ENCODE measurements at regions not wholly inside any gene's neighbourhood (a gene's known extent, or its start where the extent isn't known, plus 50 kb on each side); places are given as distances from the start of the nearest gene placed in this dataset.
A peak's percentile ranks its signal among the peaks of the same experiment; 100 is the strongest.

- no peak overlapping the region for H3K4me3 ChIP-seq (ENCODE audit: low read depth, low read length)
- no peak for DNase-seq (ENCODE audit: low read depth)
- TF ChIP-seq, protein P1, sequence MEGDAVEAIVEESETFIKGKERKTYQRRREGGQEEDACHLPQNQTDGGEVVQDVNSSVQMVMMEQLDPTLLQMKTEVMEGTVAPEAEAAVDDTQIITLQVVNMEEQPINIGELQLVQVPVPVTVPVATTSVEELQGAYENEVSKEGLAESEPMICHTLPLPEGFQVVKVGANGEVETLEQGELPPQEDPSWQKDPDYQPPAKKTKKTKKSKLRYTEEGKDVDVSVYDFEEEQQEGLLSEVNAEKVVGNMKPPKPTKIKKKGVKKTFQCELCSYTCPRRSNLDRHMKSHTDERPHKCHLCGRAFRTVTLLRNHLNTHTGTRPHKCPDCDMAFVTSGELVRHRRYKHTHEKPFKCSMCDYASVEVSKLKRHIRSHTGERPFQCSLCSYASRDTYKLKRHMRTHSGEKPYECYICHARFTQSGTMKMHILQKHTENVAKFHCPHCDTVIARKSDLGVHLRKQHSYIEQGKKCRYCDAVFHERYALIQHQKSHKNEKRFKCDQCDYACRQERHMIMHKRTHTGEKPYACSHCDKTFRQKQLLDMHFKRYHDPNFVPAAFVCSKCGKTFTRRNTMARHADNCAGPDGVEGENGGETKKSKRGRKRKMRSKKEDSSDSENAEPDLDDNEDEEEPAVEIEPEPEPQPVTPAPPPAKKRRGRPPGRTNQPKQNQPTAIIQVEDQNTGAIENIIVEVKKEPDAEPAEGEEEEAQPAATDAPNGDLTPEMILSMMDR (conservative IDR thresholded peaks at IDR 0.05; ENCODE audit: low read depth, low read length), result no peak
Measured at GRCh38 chr2:8169443-8169842, 512.4 kb upstream of the ID2 start.

DNA sequence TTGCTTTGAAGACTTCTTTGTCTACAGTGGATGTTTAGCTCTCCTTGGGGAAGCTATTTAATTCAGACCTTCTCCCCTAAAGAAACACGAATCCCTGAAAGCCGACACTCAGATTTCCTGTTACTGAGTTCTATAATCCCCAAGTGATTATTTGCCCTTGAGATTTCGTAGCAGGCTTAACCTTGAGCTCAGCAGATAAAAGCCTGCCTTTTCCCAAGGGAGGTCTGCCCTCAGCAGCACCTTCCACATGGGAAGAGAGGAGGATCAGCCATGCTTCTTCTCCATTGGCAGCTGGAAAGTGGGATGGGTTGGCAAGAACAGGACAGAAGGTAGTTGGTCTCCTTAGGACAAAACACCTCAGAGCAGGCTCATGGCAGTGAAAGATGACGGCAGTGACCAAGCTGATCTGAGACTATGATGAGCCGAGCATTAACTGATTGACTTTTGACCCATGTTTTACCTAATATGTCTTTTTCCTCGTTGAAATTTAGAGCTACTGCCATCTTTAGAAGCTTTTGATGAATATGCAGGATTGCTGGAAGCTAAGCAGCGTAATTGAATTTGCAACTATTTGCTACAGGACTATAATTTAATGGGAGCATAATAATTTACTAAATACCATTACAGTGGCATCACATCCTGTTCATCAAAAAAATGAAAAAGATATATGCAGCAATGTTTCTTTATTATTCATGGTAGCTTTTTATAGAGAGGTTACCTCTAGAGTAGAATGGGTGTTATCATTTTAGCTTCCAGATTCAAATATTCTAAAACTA lies 511.1 kb upstream of the ID2 start:
- no peak for DNase-seq (ENCODE audit: low read depth)
- H3K4me3 ChIP-seq (ENCODE audit: low read depth, low read length), result no peak overlapping the region
- TF ChIP-seq, protein P1 (conservative IDR thresholded peaks at IDR 0.05; ENCODE audit: low read depth, low read length), result no peak

DNA sequence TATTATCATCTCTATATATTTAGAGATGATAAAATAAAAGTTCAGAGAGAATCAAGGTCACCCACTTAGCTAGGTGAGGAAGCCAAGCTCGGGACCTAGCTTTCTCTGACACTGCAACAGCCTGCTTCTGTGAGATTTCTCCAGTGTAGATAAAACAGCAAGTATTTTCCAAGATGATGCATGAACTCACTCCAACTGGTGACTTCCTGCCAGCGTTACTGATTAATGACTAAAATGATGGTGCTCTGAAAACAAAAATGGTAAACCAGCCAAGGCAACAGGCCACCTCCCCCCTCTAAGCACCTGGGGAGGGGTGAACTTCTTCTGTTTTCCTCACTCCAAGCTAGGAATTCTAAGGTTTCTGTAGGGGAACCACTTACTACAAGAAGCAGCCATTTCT lies 510.2 kb upstream of the ID2 start:
- no peak overlapping the region for H3K4me3 ChIP-seq (ENCODE audit: low read depth, low read length)
- DNase-seq (ENCODE audit: low read depth), result peak; percentile 37
- TF ChIP-seq, protein P1 (conservative IDR thresholded peaks at IDR 0.05; ENCODE audit: low read depth, low read length), result no peak

DNA sequence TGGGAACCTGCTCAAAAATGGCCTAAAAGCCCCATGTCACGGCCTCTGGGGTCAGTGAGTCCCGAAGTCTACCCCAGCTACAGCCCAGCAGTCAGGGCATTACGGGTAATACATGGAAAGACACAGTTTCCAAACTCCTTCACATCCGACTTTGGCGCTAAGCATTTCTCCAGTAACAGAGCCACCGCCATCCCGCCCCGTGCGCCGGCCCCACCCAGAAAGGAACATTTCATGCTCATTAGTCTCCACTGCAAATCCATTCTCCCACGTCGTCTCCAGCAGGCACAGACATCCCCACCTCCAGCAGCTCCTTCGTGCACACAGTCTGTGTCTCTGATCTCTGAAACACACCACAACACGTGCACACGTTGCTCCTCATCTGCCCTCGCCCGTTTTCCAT lies 509.2 kb upstream of the ID2 start:
- H3K4me3 ChIP-seq (ENCODE audit: low read depth, low read length), result no peak overlapping the region
- no peak for DNase-seq (ENCODE audit: low read depth)
- TF ChIP-seq, protein P1 (conservative IDR thresholded peaks at IDR 0.05; ENCODE audit: low read depth, low read length), result no peak

DNA sequence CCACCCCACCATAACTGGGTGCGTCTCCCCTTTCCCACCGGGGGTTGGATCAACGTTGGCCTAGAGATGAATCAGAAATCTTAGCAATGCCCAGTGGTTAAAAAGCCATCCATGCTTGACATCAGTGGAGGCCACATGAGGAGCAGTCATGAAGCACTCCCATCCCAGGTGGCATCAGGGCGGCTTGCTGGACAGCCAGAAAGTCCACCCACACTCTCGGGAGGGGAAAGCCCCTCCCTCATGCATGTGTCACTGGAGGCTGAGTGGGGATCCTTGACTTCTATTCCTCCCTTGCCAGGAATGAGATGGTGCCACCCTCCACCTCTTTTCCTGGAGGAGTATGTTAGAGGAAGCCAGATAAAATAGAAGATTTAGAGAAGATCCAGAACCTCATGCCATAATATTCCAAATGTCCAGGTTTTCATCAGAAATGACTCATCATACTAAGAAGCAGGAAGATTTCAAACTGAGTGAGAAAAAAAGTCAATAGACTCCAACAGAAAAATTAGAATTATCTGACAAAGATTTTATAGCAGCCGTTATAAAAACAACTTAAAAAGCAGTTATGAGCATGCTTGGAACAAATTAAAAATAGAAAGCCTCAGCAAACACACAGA lies 507.1 kb upstream of the ID2 start:
- no peak overlapping the region for H3K4me3 ChIP-seq (ENCODE audit: low read depth, low read length)
- TF ChIP-seq, protein P1 (conservative IDR thresholded peaks at IDR 0.05; ENCODE audit: low read depth, low read length), result no peak
- DNase-seq (ENCODE audit: low read depth), result peak; percentile 52

- DNase-seq (ENCODE audit: low read depth), result no peak
- TF ChIP-seq, protein P1 (conservative IDR thresholded peaks at IDR 0.05; ENCODE audit: low read depth, low read length), result no peak
- H3K4me3 ChIP-seq (ENCODE audit: low read depth, low read length), result no peak overlapping the region
Measured at GRCh38 chr2:8176887-8177286, 505.0 kb upstream of the ID2 start.

GRCh38 chr2:8177566-8177965 lies 504.3 kb upstream of the ID2 start:
- TF ChIP-seq, protein P1 (conservative IDR thresholded peaks at IDR 0.05; ENCODE audit: low read depth, low read length), result no peak
- DNase-seq (ENCODE audit: low read depth), result no peak
- H3K4me3 ChIP-seq (ENCODE audit: low read depth, low read length), result no peak overlapping the region

Measured in epithelial cell of proximal tubule (primary cell).